ENCODE measurements at regions not wholly inside any gene's neighbourhood (a gene's known extent, or its start where the extent isn't known, plus 50 kb on each side); places are given as distances from the start of the nearest gene placed in this dataset.

DNA sequence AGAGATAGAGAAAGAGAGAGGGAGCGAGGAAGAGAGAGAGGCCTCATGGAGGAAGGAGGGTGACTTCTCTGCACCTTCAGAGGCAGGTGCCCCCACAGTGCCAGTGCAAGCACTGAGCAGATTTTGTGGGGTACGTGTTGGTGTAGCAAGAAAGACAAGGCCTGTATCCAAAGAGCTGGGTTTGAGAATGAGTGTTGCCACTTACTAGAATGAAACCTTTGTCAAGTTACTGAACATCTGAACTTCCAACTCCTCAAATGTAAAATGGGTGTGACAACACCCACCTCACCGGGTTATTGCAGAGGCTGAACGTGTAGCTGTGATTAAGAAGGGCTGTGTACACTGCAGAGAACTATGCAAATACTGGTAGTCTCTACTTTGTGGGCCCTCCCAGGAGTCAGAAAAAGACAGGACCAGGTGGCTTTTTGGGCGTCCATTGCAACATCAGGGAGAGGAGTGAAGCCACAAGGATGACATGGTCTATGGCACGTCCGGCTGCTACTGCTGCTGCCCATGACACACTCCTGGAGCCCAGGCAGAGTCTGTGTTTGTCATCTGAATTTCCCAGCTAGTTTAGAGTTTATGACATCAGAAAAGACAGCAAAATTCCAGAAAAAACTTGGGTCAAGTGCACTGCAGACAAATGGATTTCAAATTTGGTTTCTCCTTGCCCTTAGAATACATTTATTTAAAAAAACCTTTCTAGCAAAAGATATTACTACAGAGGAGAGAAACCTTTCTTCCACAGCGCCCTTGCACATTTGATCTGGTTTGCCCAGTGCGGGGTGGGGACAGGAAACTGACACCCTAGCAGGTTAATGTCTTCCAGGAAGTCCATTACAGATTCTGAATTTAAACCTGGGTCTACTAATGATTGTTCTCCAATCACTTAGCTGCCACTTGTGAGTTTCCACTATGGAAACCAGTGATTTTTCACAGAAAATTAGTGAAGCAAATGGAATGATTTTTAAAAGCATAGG, 54.0 kb upstream of the ATP12A start:
- Mint-ChIP-seq H3K9me3 (no peaks in the 10 kb centered on the region), H3K27me3 (no peaks in the 10 kb centered on the region), H3K27ac (peak overlapping the region; percentile 70), H3K4me1 (peaks cover 19% of the 10 kb centered on the region), H3K36me3 (ENCODE audit: low read depth) (no peaks in the 10 kb centered on the region), H3K4me3 (peak overlapping the region; percentile 50)
- ATAC-seq (replicated peaks), result peak; percentile 83

DNA sequence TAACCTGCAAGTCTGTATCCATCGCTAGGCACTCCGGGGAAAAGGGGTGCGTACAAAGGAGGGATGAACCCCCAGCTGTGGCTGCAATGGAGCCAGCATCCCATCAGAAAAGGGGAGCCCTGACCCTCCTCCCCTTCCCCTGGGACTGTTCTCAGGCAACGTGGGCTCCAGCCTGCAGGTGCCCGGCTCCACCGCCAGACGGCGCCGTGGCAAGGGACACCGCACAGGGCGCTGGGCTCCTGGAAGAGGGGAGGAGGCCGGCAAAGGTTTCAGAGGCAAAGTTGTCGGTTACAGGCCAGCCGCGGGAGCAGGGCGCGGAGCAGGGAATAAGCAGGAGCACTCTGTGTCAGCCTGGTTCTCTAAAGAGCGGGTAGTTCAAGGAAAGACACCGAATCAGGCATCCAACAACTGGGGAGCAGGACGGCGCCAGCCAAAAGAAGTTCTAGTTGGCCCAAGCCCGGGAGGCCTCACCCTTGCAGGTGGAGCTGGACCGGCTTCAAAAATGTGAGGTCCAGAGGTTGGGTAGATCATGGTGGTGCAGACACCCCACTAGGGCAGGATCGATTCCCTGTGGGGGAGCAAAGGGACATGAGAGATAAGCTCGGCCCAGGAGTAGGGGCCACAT, 53.0 kb upstream of the ATP12A start:
- Mint-ChIP-seq H3K9me3 (no peaks in the 10 kb centered on the region), H3K36me3 (ENCODE audit: low read depth) (no peaks in the 10 kb centered on the region), H3K27ac (no peak overlapping the region), H3K4me3 (no peak overlapping the region), H3K4me1 (peaks cover 19% of the 10 kb centered on the region), H3K27me3 (no peaks in the 10 kb centered on the region)
- ATAC-seq (replicated peaks), result no peak

DNA sequence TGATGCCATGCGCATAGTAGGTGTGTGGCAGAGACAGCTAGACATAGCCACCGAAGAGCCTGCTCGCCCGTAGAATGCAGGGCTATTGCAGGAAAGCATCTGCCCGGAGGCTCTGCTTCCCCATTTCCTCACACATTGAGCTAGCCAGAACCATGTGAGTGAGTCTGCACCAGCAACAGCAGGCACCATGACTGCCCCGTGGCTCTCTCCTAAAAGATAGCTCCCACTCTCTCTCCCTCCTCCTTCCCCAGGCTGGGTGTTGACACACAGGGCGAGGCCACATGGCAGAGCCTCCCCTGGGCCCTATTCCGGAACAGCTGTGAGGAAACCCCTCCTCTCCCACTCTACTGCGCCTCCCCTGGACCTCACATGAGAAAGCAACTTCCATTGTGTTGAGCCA, 52.3 kb upstream of the ATP12A start:
- no peaks in the 10 kb centered on the region for H3K36me3 Mint-ChIP-seq (ENCODE audit: low read depth)
- ATAC-seq (replicated peaks), result no peak
- H3K9me3 Mint-ChIP-seq, result no peaks in the 10 kb centered on the region
- H3K4me3 Mint-ChIP-seq, result no peak overlapping the region
- H3K4me1 Mint-ChIP-seq, result peaks cover 19% of the 10 kb centered on the region
- peak overlapping the region; percentile 7 for H3K27ac Mint-ChIP-seq
- no peaks in the 10 kb centered on the region for H3K27me3 Mint-ChIP-seq

DNA sequence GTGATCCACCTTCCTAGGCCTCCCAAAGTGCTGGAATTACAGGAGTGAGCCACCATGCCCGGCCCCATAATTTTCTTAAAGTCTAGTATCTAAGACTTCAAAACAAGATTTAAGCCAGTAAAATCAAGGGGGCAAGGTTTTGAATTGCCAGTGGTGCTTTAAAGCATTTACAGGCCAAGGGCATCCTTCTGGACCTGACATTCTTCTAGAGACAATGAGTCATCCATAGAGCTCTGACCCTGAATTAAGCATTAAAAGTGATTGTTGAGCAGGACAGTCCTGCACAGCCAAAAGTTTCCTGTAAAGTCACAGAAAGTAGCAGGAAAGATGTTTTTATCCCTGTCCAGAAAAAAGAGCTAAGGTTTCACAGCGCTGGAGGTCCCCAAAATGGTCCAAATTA, 50.9 kb upstream of the ATP12A start:
- no peak for ATAC-seq (replicated peaks)
- no peak overlapping the region for H3K4me3 Mint-ChIP-seq
- no peak overlapping the region for H3K27ac Mint-ChIP-seq
- no peaks in the 10 kb centered on the region for H3K36me3 Mint-ChIP-seq (ENCODE audit: low read depth)
- peaks cover 19% of the 10 kb centered on the region for H3K4me1 Mint-ChIP-seq
- no peaks in the 10 kb centered on the region for H3K9me3 Mint-ChIP-seq
- no peaks in the 10 kb centered on the region for H3K27me3 Mint-ChIP-seq

DNA sequence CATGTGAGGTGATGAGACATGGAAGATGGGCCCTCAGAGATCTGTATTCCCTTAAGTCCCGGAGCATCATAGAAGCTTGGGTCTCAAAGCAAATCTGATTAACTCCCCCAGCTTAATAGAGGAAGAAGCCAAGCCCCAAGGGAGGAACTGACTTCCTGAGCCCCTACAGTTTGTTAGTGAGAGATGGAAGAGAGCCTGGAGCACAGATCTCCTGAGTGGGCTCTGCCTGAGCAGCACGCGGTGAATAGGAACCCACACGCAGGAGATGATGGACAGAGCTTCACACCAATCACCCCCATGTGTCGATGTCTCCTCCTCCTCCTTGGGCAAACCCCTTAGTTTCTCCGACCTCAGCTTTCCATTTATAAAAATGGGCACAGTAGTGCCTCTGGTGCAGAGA, 50.1 kb upstream of the ATP12A start:
- H3K36me3 Mint-ChIP-seq (ENCODE audit: low read depth), result no peaks in the 10 kb centered on the region
- H3K27ac Mint-ChIP-seq, result no peak overlapping the region
- no peak overlapping the region for H3K4me3 Mint-ChIP-seq
- peaks cover 18% of the 10 kb centered on the region for H3K4me1 Mint-ChIP-seq
- H3K27me3 Mint-ChIP-seq, result no peaks in the 10 kb centered on the region
- no peaks in the 10 kb centered on the region for H3K9me3 Mint-ChIP-seq
- ATAC-seq (replicated peaks), result no peak

Measured in activated T-helper 17 cell treated with anti-CD3 and anti-CD28 coated beads, Interleukin-2, amount 50 U/mL, for 72 hours (primary cell).